Urinary bladder (tissue), 4 donors: ENCODE measurements at regions not wholly inside any gene's neighbourhood (a gene's known extent, or its start where the extent isn't known, plus 50 kb on each side); places are given as distances from the start of the nearest gene placed in this dataset. TPM values are rescaled to one million over a fixed set of nuclear protein-coding genes. Genes with fewer than 3 reads are reported as not detected.

Experiments used
- DNase-seq: peaks from one replicate; pipeline ENCODE4 v3.0.0-alpha.2; 2015; ENCODE audit errors: extremely low spot score
- H3K27ac ChIP-seq: one replicate; pipeline ENCODE4 v1.5.1; 2013; ENCODE audit warnings: low read depth, mild to moderate bottlenecking, moderate library complexity
- H3K36me3 ChIP-seq: one replicate; pipeline ENCODE4 v1.6.1; 2013; ENCODE audit warnings: mild to moderate bottlenecking, moderate library complexity; ENCODE audit not compliant: insufficient read depth
- H3K4me1 ChIP-seq: one replicate; pipeline ENCODE4 v1.6.1; 2013; ENCODE audit warnings: mild to moderate bottlenecking, moderate library complexity; ENCODE audit not compliant: insufficient read depth
- H3K4me3 ChIP-seq: one replicate; pipeline ENCODE4 v1.5.1; 2013; ENCODE audit warnings: low read depth, low read length
- WGBS: extraction: QIAGEN DNeasy Blood & Tissue Kit; methylation state at CpG from one replicate; pipeline ENCODE4 v1.1.7; 2013; 5-methylcytosine and 5-hydroxymethylcytosine counted together
- small RNA-seq: library from RNA; depleted of rRNA; stranded (forward); fragments of <200 nt; gene quantifications from one replicate; pipeline ENCODE3, GENCODE V24; 2014
- donor health status: healthy with polysubstance abuse.
- donor health status: healthy.

DNA sequence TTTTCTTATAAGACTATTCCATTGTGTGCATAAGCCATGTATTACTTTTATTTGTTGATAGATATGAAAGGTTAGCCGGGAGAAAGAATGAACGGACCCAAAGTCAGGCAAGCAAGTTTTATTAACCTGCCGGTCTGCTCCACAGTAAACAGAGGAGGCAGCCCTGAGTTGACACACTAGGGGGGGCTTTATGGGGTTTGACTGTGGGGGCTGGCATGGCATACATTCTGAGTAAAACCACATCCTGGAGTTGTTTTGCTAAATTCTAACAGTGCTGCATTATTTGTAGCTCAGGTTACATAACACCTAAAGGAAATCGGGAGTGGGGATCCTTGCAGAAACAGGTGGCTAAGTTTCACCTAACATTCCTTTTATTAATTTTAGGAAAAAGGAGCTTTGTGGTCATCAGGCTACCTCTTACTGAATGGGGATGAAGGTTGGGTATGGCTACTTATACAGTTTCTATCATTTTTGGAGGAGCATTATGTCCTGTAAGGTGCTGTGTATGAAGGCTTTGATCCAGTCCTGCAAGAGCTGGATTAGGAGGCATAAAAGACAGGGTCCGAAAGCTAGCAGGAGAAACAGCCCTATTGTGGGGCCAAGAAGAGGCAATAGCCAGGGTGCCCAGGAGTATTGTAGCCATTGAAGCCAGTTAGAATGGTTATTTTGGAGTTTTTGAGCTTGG, 107.4 kb upstream of the USP9Y start:
- Histone ChIP-seq H3K27ac (no peak overlapping the region), H3K4me1 (no peaks in the 10 kb centered on the region), H3K4me3 (no peak overlapping the region), H3K36me3 (no peaks in the 10 kb centered on the region)
- no peak for DNase-seq
- WGBS, result 48% methylated on average over 5 of the region's 5 CpGs

DNA sequence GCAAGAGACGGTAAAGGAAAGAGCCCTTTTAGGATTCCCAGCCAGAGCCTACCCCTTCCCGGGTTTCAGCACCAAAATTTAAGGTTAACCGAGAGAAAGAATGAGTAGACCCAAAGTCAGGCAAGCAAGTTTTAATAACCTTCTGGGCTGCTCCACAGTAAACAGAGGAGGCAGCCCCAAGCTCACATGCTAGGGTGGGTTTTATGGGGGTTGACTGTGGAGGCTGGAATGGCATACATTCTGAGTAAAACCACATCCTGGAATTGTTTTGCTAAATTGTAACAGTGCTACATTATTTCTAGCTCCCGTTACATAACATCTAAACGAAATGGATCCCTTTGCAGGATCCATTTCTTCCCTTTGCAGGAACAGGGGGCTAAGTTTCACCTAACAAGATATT, 102.2 kb upstream of the USP9Y start:
- H3K36me3 ChIP-seq, result no peaks in the 10 kb centered on the region
- 72% methylated on average over 5 of the region's 5 CpGs for WGBS
- H3K4me1 ChIP-seq, result no peaks in the 10 kb centered on the region

DNA sequence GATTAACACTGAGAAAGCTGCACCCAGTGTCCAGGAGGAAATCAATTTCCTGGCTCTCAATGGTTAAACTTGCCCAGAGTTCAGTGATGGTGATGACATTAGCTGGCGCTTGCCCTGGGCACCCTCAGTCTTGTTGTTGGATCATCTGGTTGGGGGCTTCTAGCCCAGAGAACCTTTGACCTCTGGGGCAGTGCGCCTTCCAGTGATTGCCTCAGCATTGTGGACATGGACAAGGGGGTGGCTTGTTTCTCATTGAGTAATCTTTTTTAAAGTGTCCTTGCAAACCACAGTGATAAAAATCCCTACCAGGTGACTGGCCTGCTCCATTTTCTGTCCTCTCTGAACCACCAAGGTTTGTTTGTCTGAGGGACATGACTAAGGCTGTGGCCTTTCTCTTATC, 95.6 kb upstream of the USP9Y start:
- 94% methylated on average over 2 of the region's 2 CpGs for WGBS
- no peak for DNase-seq
- H3K36me3 ChIP-seq, result no peaks in the 10 kb centered on the region
- no peaks in the 10 kb centered on the region for H3K4me1 ChIP-seq
- no peak overlapping the region for H3K27ac ChIP-seq
- no peak overlapping the region for H3K4me3 ChIP-seq

More for the DNA sequence above, 102.2 kb upstream of the USP9Y start:
- DNase-seq, result no peak
- Histone ChIP-seq H3K27ac (no peak overlapping the region), H3K4me3 (no peak overlapping the region)

DNA sequence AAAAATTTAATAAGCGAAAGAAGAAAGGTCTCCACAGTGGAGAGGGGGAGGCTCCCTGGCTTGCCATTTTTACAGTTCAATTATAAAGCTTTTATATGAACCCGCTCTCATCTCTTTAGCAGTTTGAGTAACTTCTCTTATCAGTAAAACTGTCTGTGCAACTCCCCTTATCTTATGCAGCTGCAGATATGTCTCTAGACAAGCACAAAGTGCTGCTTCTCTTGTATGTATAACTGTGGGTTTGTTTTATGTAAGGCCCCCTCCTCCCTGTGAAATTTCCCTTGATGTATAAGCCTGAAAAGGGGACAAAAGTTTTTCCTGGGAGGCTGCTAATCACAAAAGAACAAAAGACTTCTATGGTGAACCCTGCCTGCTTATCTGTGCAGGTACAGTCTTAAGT, 90.2 kb upstream of the USP9Y start:
- Histone ChIP-seq H3K4me1 (no peaks in the 10 kb centered on the region), H3K36me3 (no peaks in the 10 kb centered on the region), H3K4me3 (no peak overlapping the region), H3K27ac (no peak overlapping the region)
- no peak for DNase-seq
- 37% methylated on average over 2 of the region's 2 CpGs for WGBS

DNA sequence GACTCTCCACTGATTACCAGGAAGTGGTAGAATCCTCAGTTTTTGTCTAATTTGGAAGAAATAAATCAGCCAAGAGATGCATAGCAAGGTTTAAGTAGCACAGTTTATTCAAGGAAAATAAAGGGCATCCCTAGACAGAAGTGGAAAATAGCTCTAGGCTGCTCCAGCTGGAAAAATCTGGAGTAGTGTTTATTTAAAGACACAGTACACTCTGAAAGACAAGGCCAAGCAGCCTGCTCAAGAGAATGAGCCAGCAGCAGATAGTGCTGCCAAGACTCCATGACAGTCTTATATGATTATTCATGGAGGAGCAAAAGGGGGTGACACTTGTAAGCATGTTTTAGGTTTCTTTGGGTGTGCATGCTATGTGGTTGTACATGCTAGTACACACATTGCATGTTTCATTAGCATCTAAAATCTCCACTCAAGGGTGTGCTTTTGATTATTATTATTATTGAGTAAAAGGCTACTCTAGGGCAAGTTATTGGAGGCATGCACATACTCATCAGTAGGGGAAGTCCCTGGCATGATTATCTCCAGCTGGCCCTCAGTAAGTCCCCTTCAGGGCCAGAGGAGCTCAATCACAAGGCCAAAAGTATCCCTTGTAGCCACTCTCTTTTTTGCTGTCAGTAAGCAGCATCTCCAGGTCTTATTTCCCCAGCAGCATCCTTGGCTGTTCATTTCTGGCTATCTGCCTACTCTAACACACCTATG, 85.1 kb upstream of the USP9Y start:
- H3K36me3 ChIP-seq, result no peaks in the 10 kb centered on the region
- no peak overlapping the region for H3K27ac ChIP-seq
- no peak for DNase-seq
- H3K4me3 ChIP-seq, result no peak overlapping the region
- no peaks in the 10 kb centered on the region for H3K4me1 ChIP-seq

DNA sequence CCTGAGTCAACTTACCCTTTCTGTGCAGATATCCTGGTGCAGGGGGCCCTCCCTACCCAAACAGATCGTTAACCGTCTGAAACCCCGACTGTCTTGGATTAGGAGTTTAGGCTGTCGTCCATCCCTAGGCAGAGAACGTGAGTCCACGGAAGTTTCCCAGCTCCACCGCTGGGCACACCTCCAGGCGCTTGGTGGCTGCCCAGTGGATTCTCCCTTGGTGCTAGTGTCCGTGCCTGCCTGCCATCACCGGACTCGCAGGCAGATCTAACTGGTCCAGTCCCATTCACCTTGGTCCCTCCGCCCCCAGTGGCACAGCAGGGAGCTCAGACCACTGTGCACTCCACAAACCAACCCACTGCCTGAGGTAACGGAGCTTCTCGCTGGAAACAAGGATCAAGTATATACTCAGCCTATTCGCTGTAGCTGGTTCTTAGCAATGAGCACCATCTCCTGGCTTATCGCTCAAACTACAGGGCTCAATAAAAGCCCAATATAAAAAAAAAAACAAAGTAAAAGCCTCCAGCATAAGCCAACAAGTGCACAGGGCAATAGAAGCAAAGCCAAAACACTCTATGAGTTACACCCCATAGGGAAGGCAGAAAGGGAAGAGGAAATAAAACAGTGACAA, 79.5 kb upstream of the USP9Y start:
- H3K4me3 ChIP-seq, result no peak overlapping the region
- no peaks in the 10 kb centered on the region for H3K4me1 ChIP-seq
- WGBS, result 24% methylated on average over 16 of the region's 16 CpGs
- DNase-seq, result no peak
- no peak overlapping the region for H3K27ac ChIP-seq
- no peaks in the 10 kb centered on the region for H3K36me3 ChIP-seq

DNA sequence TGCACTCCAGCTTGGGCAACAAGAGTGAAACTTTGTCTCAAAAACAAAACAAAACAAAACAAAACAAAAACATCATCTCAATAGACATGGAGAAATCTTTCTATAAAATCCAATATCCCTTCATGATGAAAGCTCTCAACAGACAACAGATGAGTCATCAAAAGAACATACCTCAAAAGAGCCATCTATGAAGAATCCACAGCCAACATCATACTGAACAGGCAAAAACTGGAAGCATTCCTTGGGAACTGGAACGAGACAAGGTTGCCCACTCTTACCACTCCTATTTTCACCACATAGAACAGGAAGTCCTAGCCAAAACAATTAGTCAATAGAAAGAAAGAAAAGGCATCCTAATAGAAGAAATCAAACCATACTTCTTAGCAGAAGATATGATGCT, 77.8 kb upstream of the USP9Y start:
- 33% methylated on average over 1 of the region's 1 CpG for WGBS
- H3K27ac ChIP-seq, result no peak overlapping the region
- H3K36me3 ChIP-seq, result no peaks in the 10 kb centered on the region
- no peaks in the 10 kb centered on the region for H3K4me1 ChIP-seq
- no peak overlapping the region for H3K4me3 ChIP-seq
- no peak for DNase-seq

DNA sequence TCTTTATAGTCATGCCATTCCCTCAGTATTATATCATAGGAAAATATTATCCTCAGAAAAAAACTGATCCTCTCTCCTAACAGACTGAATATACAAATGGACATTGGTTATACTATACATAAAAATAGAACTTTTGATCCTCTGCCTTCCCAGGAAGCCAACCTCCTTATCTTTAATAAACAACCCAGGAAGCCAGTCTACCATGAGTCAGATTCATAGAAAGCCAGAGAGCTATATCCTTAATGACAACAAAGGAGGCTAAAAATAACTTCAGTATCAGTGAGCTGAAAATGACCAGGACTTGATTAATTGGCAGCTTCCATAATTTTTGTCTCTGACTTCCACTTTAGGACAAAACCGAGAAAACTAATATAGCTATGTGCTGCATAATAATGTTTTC, 58.0 kb upstream of the USP9Y start:
- no peaks in the 10 kb centered on the region for H3K36me3 ChIP-seq
- H3K4me1 ChIP-seq, result no peaks in the 10 kb centered on the region
- 21% methylated on average over 1 of the region's 1 CpG for WGBS
- no peak overlapping the region for H3K27ac ChIP-seq
- DNase-seq, result no peak
- H3K4me3 ChIP-seq, result no peak overlapping the region

DNA sequence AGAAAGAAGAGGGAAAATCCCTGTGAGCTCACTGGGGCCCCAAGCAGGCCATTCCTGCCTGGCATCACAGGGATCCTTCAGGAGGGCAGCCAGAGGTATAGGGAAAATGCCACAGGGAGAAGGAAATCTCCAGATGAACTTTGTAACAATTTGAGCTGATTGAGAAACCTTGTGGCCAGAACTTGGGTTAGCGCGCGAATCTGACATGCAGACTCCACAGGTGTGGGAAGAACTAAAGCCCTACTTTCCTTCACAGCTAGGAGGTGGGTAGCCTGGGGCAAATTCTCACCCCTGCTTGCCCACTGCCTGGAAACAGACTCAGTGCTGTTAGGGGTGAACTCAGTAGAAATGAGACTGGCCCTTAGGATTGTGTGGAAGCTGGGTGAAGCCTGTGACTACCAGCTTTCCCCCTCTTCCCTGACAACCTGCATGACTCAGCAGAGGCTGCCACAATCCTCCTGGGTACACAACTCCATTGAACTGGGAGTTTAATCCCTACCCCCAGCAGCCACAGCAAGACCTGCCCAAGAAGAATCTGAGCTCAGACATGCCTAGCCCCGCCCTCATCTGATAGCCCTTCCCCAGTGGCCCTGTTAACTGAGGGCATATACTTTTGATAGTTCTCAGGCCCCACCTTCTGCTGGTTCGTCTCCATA, 57.2 kb upstream of the USP9Y start:
- WGBS, result 80% methylated on average over 5 of the region's 5 CpGs
- no peak for DNase-seq

DNA sequence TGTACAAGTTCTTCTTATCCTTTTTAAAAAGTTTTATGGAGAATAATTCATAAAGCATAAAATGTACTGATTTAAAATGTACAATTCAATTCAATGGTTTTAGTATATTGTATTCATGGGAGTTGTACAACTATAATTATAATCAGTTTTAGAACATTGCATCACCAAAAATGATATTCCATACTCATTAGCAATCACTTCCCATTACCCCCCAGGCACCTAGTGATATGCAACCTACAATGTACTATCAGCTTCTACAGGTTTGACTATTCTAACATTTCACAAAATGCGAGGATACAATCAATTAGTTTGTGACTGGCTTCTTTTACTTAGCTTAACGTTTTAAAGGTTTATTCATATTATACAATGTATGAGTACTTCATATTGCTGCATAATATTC, 49.9 kb upstream of the USP9Y start:
- no peak overlapping the region for H3K4me3 ChIP-seq
- no peak overlapping the region for H3K27ac ChIP-seq
- H3K36me3 ChIP-seq, result no peaks in the 10 kb centered on the region
- WGBS, result 91% methylated on average over 2 of the region's 2 CpGs
- no peaks in the 10 kb centered on the region for H3K4me1 ChIP-seq
- DNase-seq, result no peak

More for the DNA sequence above, 57.2 kb upstream of the USP9Y start:
- no peak overlapping the region for H3K4me3 ChIP-seq
- H3K27ac ChIP-seq, result no peak overlapping the region
- no peaks in the 10 kb centered on the region for H3K36me3 ChIP-seq
- H3K4me1 ChIP-seq, result no peaks in the 10 kb centered on the region

Small RNA genes in the stretch of these regions (small RNA-seq; reads per million reads assigned to genes)
- not detected for gene RN7SL702P
